GM18517 (cell line): ENCODE measurements at regions not wholly inside any gene's neighbourhood (a gene's known extent, or its start where the extent isn't known, plus 50 kb on each side); places are given as distances from the start of the nearest gene placed in this dataset.

Experiments used
- ATAC-seq: cut with Tn5 transposase; IDR thresholded peaks from one replicate; pipeline ENCODE4 v1.9.1; 2021; ENCODE audit warnings: mild to moderate bottlenecking, moderate library complexity; ENCODE audit not compliant: unreplicated experiment

GRCh38 chr6:130314271-130314670 lies 51.5 kb upstream of the TMEM200A start:
- ATAC-seq: peak; percentile 61

GRCh38 chr6:130313206-130313605 lies 52.6 kb upstream of the TMEM200A start:
- ATAC-seq: no peak

DNA sequence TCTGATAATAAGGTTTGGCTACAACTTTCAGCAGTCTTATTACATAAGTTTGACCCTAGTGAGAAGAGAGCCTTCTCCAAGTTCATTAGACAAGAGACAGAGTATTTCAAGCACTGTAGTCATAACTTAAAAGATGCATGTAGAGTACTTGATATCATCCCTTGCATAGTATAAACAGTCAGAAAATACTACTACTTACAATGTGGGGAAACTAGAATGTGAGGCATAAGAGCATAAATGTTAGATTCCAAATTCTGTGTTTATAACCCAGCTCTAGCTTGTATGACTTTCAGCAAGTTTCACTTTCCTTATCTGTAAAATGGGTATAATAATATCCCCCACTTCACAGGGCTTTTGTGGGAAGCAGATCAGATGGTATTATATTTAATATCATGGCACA lies 56.8 kb upstream of the TMEM200A start:
- ATAC-seq: no peak

- no peak for ATAC-seq
Observed at GRCh38 chr6:130307752-130308361, 58.0 kb upstream of the TMEM200A start.

DNA sequence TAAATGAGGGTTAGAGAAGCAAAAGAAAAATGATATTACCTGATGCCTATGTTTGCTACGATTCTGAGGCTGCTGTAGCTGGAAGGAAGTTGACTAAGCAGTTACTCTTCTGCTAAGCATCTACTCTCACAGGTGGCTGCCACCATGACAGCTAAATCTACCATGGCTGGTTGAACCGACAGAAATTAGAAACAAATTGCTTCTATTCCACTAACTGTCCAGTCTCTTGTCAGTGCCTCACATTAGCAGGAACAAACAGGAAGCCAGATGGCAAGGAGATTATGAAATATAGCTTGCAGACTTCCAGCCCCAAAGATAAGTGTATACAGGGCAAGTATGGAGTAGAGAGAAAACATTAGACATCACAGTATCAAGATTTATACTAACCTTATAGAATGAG lies 59.4 kb upstream of the TMEM200A start:
- no peak for ATAC-seq

DNA sequence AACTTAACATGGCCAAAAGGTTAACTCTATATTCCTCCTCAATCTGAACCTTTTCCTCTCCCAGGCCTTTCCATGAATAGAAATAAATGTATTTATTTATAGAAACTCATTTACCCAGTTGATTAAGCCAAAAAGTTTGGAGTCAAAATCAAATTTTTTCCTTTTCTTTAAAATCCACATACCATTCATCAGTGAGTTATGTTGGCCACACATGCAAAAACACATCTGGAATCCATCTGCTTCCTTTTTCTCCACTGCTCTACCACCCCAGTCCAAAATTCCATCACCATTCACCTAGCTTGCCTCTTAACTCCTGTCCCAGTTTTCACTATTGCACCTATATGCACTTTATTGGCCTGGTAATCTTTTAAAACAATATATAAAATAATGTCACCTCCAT lies 62.4 kb upstream of the TMEM200A start:
- ATAC-seq: no peak

DNA sequence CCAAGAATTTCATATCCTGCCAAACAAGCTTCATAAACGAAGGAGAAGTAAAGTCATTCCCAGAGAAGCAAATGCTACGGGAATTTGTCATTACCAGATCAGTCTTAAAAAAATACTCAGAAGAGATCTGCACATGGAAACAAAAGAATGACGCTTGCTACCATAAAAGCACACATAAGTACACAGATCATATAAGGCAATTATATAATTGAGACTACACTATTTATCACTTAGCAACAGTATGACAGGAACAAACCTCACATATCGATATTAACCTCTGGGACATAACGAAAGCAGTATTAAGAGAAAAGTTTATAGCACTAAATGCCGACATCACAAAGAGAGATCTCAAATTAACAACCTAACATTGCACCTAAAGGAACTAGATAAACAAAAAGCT lies 67.6 kb upstream of the TMEM200A start:
- ATAC-seq: no peak

GRCh38 chr6:130296854-130297253 lies 69.0 kb upstream of the TMEM200A start:
- no peak for ATAC-seq

DNA sequence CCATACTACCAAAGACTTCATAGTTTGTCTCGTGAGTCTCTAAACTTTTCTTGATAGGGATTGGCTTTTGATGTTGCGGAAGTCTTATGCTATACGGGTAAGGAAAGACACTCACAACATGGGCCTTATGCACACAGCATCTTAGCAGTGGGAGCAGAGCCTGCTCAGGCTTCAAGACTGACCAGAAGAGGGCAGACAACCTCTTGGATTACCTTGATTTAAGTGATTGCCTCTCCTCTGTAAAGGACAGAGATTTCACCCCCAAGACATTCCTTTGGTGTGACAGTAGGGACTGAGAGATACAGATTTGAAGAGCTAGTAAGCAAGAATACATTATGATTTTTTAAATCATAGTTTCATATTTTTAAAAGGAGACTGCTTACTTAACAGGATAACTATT lies 71.0 kb upstream of the SAMD3 start:
- no peak for ATAC-seq

- ATAC-seq: no peak
Observed at GRCh38 chr6:130288065-130288464, 65.3 kb upstream of the SAMD3 start.

GRCh38 chr6:130282234-130282995 lies 59.7 kb upstream of the SAMD3 start:
- ATAC-seq: peak; percentile 82

DNA sequence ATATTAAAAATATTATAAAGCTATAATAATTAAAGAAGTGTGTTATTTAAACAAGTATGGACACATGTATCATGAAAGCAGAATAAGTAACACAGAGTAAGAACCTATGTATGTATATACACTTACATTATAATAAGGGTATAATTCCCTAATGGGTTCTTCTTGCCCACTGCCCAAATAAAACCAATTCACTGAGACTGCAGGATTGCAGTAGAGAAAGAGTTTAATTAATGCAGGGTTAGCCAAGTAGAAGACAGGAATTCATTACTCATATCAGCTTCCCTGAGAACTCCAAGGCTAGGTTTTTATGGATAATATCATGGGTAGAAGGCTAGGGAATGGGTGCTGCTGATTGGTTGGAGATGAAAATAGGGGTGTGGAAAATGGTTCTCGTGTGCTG lies 53.8 kb upstream of the SAMD3 start:
- no peak for ATAC-seq

GRCh38 chr6:130274007-130274406 lies 51.3 kb upstream of the SAMD3 start:
- no peak for ATAC-seq
